CD4-positive, alpha-beta T cell (primary cell): ENCODE measurements at regions not wholly inside any gene's neighbourhood (a gene's known extent, or its start where the extent isn't known, plus 50 kb on each side); places are given as distances from the start of the nearest gene placed in this dataset.

Experiments
- ATAC-seq: fragments of 200-7000 bp; cut with Tn5 transposase; one replicate; pipeline ENCODE4 v1.10.0; 2022; ENCODE audit warnings: mild to moderate bottlenecking; ENCODE audit not compliant: poor library complexity
- CTCF ChIA-PET: fragments of 350-600 bp; sonication (Branson Sonifier 250); formaldehyde crosslinking; loops from one replicate; lab custom pipeline; 2021; ENCODE audit warnings: antibody characterized with exemption, inconsistent platforms; lab: Charles Lee
- POLR2A ChIA-PET: fragments of 350-600 bp; sonication (Branson Sonifier 250); formaldehyde crosslinking; loops from one replicate; lab custom pipeline; 2021; ENCODE audit warnings: antibody characterized with exemption, inconsistent platforms; lab: Charles Lee
- DNase-seq, 14 experiments: peaks; one replicate each; pipeline ENCODE4 v3.0.0-alpha.2; 2013 to 2020; ENCODE audit warnings: mixed read lengths in 2 of 14
- H3K27ac ChIP-seq, 2 donors: one replicate each; pipeline versions ENCODE4 v1.5.1 to v1.7.0; 2013; ENCODE audit warnings: low read length in 2 of 2, low read depth in 1 of 2, mild to moderate bottlenecking in 1 of 2
- H3K27me3 ChIP-seq, 2 experiments: 1 replicate in 1 of 2; 2 replicates in 1 of 2; pipeline versions ENCODE4 v1.6.1 to v1.7.0; 2013; ENCODE audit warnings: low read length in 2 of 2, control low read depth in 1 of 2, mild to moderate bottlenecking in 1 of 2, moderate library complexity in 1 of 2; ENCODE audit not compliant: insufficient read depth in 2 of 2, control insufficient read depth in 1 of 2
- H3K36me3 ChIP-seq: one replicate; pipeline ENCODE4 v1.6.1; 2013; ENCODE audit warnings: low read length, control low read depth; ENCODE audit not compliant: insufficient read depth
- H3K4me1 ChIP-seq: one replicate; pipeline ENCODE4 v1.6.1; 2013; ENCODE audit warnings: low read length, control low read depth; ENCODE audit not compliant: insufficient read depth
- H3K4me3 ChIP-seq: one replicate; pipeline ENCODE4 v1.5.1; 2013; ENCODE audit warnings: mild to moderate bottlenecking, low read length, moderate library complexity
- H3K9me3 ChIP-seq, 2 experiments: 1 replicate in 1 of 2; 2 replicates in 1 of 2; pipeline versions ENCODE4 v1.6.1 to v1.7.0; 2013; ENCODE audit warnings: low read length in 2 of 2, mild to moderate bottlenecking in 2 of 2, control low read depth in 1 of 2, moderate library complexity in 1 of 2; ENCODE audit not compliant: control insufficient read depth in 1 of 2, insufficient read depth in 1 of 2
- H3K27ac Mint-ChIP-seq: one replicate; pipeline ENCODE4 v1.8.0; 2020; ENCODE audit warnings: mixed read lengths
- H3K27me3 Mint-ChIP-seq: one replicate; pipeline ENCODE4 v1.8.0; 2021; ENCODE audit warnings: mixed read lengths
- H3K36me3 Mint-ChIP-seq: one replicate; pipeline ENCODE4 v1.8.0; 2021; ENCODE audit warnings: low read depth, mixed read lengths
- H3K4me1 Mint-ChIP-seq: one replicate; pipeline ENCODE4 v1.8.0; 2021; ENCODE audit warnings: low read depth, mixed read lengths
- H3K4me3 Mint-ChIP-seq: one replicate; pipeline ENCODE4 v1.8.0; 2020; ENCODE audit warnings: mild to moderate bottlenecking, mixed read lengths
- H3K9me3 Mint-ChIP-seq: one replicate; pipeline ENCODE4 v1.8.0; 2020; ENCODE audit warnings: mixed read lengths
- CTCF ChIP-seq: fragments of 200-600 bp; IDR thresholded peaks from one replicate; pipeline ENCODE4 v1.8.0; 2022; ENCODE audit warnings: antibody characterized with exemption, mild to moderate bottlenecking
- intact Hi-C, 2 experiments: fragments of 100-400 bp; cut with DNase I in 1 of 2; cut with micrococcal nuclease in 1 of 2; formaldehyde crosslinking; loops; one replicate each; pipeline versions ENCODE4 v1.15.1 to v1.9.0; 2023 to 2025; cut with DNase I, micrococcal nuclease

- no peaks in the 10 kb centered on the region for H3K4me1 Mint-ChIP-seq
- ATAC-seq (no peak), DNase-seq (no peak)
- H3K27ac ChIP-seq, result no peak overlapping the region
- no peak overlapping the region for H3K4me3 ChIP-seq
- H3K4me1 ChIP-seq, result no peaks in the 10 kb centered on the region
- peaks cover 4% of the 10 kb centered on the region for H3K27me3 Mint-ChIP-seq
- H3K36me3 Mint-ChIP-seq, result no peaks in the 10 kb centered on the region
- CTCF ChIA-PET, result no interaction called here
- POLR2A ChIA-PET, result no interaction called here
- no peak for TF ChIP-seq CTCF
- no peak overlapping the region for H3K4me3 Mint-ChIP-seq
- no peaks in the 10 kb centered on the region for H3K36me3 ChIP-seq
- no peaks in the 10 kb centered on the region for H3K9me3 ChIP-seq
- intact Hi-C loops, result no loop called here
- H3K27ac Mint-ChIP-seq, result no peak overlapping the region
- H3K27me3 ChIP-seq, result no peaks in the 10 kb centered on the region
- no peaks in the 10 kb centered on the region for H3K9me3 Mint-ChIP-seq
Observed at GRCh38 chr2:19540739-19541525, 182.5 kb upstream of the OSR1 start.

- H3K36me3 ChIP-seq, result no peaks in the 10 kb centered on the region
- no peak for ATAC-seq
- POLR2A ChIA-PET, result no interaction called here
Observed at GRCh38 chr2:19538411-19538963, 180.1 kb upstream of the OSR1 start.

GRCh38 chr2:19536136-19536535 is 177.7 kb upstream of the OSR1 start:
- CTCF ChIA-PET, result no interaction called here
- H3K4me3 ChIP-seq, result no peak overlapping the region
- H3K36me3 Mint-ChIP-seq, result no peaks in the 10 kb centered on the region
- TF ChIP-seq CTCF, result no peak
- no peak for DNase-seq
- H3K9me3 Mint-ChIP-seq, result no peaks in the 10 kb centered on the region
- H3K27me3 Mint-ChIP-seq, result peaks cover 10% of the 10 kb centered on the region
- no peaks in the 10 kb centered on the region for H3K27me3 ChIP-seq
- H3K9me3 ChIP-seq, result no peaks in the 10 kb centered on the region
- POLR2A ChIA-PET, result no interaction called here
- intact Hi-C loops, result no loop called here
- H3K36me3 ChIP-seq, result no peaks in the 10 kb centered on the region
- no peak overlapping the region for H3K27ac Mint-ChIP-seq
- no peak overlapping the region for H3K4me3 Mint-ChIP-seq
- no peaks in the 10 kb centered on the region for H3K4me1 ChIP-seq
- no peaks in the 10 kb centered on the region for H3K4me1 Mint-ChIP-seq
- no peak overlapping the region for H3K27ac ChIP-seq
- no peak for ATAC-seq

More at GRCh38 chr2:19538411-19538963, 180.1 kb upstream of the OSR1 start:
- intact Hi-C loops, result no loop called here
- H3K9me3 Mint-ChIP-seq, result no peaks in the 10 kb centered on the region
- CTCF ChIA-PET, result no interaction called here
- no peaks in the 10 kb centered on the region for H3K4me1 ChIP-seq
- no peak overlapping the region for H3K4me3 Mint-ChIP-seq
- no peaks in the 10 kb centered on the region for H3K27me3 ChIP-seq
- H3K27me3 Mint-ChIP-seq, result no peaks in the 10 kb centered on the region
- no peak overlapping the region for H3K4me3 ChIP-seq
- no peak overlapping the region for H3K27ac ChIP-seq
- no peaks in the 10 kb centered on the region for H3K36me3 Mint-ChIP-seq
- no peak overlapping the region for H3K27ac Mint-ChIP-seq
- no peak for DNase-seq
- no peaks in the 10 kb centered on the region for H3K9me3 ChIP-seq
- H3K4me1 Mint-ChIP-seq, result no peaks in the 10 kb centered on the region
- TF ChIP-seq CTCF, result no peak
